A549 (cell line): ENCODE measurements at regions not wholly inside any gene's neighbourhood (a gene's known extent, or its start where the extent isn't known, plus 50 kb on each side); places are given as distances from the start of the nearest gene placed in this dataset.

ENCODE experiments used
- BHLHE40 ChIP-seq: IDR thresholded peaks from 2 replicates; pipeline ENCODE4 v1.6.1; 2012; ENCODE audit warnings: low read depth, low read length, inconsistent platforms
- CTCF ChIP-seq: fragments of >200 bp; sonication (Bioruptor Twin); formaldehyde crosslinking; IDR thresholded peaks from 3 replicates; pipeline ENCODE4 v1.5.1; 2016
- HOXA7 ChIP-seq: fragments of 250-450 bp; sonication (Bioruptor Pico); IDR thresholded peaks from 2 replicates; pipeline ENCODE4 v1.5.0; 2020; ENCODE audit warnings: mild to moderate bottlenecking, moderate library complexity
- KDM5A ChIP-seq: fragments of 200-600 bp; sonication (generic); IDR thresholded peaks from 2 replicates; pipeline ENCODE4 v1.6.1; 2016; ENCODE audit warnings: antibody characterized with exemption, mild to moderate bottlenecking
- PBX3 ChIP-seq: IDR thresholded peaks from 2 replicates; pipeline ENCODE4 v1.6.1; 2012
- POLR2A ChIP-seq: IDR thresholded peaks from 2 replicates; pipeline ENCODE4 v1.6.1; 2012; ENCODE audit warnings: mild to moderate bottlenecking, low read length
- RCOR1 ChIP-seq: fragments of 150-350 bp; IDR thresholded peaks from 2 replicates; pipeline ENCODE4 v1.6.1; 2014; ENCODE audit warnings: antibody characterized with exemption, low read length, low read depth
- REST ChIP-seq: fragments of 200-600 bp; sonication (generic); IDR thresholded peaks from 2 replicates; pipeline ENCODE4 v1.6.1; 2016; ENCODE audit warnings: antibody characterized with exemption, mild to moderate bottlenecking, moderate library complexity

GRCh38 chr7:47684728-47685127 lies 102.8 kb upstream of the TNS3 start:
- TF ChIP-seq HOXA7 (CRISPR knock-in tag) (no peak), RCOR1 (no peak), KDM5A (no peak), BHLHE40 (no peak), PBX3 (no peak), POLR2A (no peak), REST (no peak), CTCF (no peak)
